ENCODE measurements at regions not wholly inside any gene's neighbourhood (a gene's known extent, or its start where the extent isn't known, plus 50 kb on each side); places are given as distances from the start of the nearest gene placed in this dataset.

- no peak for DNase-seq (ENCODE audit: low spot score)
- no peak for TF ChIP-seq CTCF (IDR thresholded peaks at IDR 0.05; ENCODE audit: extremely low read depth, missing control alignments)
Measured at GRCh38 chr9:129523943-129524581, 96.8 kb downstream of the C9orf50 start.

GRCh38 chr9:129522351-129522750, 98.5 kb downstream of the C9orf50 start:
- no peak for TF ChIP-seq CTCF (IDR thresholded peaks at IDR 0.05; ENCODE audit: extremely low read depth, missing control alignments)
- DNase-seq (ENCODE audit: low spot score), result no peak

- no peak for TF ChIP-seq CTCF (IDR thresholded peaks at IDR 0.05; ENCODE audit: extremely low read depth, missing control alignments)
Measured at GRCh38 chr9:129520082-129520481, 100.8 kb downstream of the C9orf50 start.

GRCh38 chr9:129518074-129518473, 102.8 kb downstream of the C9orf50 start:
- TF ChIP-seq CTCF (IDR thresholded peaks at IDR 0.05; ENCODE audit: extremely low read depth, missing control alignments), result no peak
- DNase-seq (ENCODE audit: low spot score), result no peak

More at GRCh38 chr9:129520082-129520481, 100.8 kb downstream of the C9orf50 start:
- no peak for DNase-seq (ENCODE audit: low spot score)

- no peak for DNase-seq (ENCODE audit: low spot score)
- no peak for TF ChIP-seq CTCF (IDR thresholded peaks at IDR 0.05; ENCODE audit: extremely low read depth, missing control alignments)
Measured at GRCh38 chr9:129517006-129517405, 103.9 kb downstream of the C9orf50 start.

- no peak for DNase-seq (ENCODE audit: low spot score)
- no peak for TF ChIP-seq CTCF (IDR thresholded peaks at IDR 0.05; ENCODE audit: extremely low read depth, missing control alignments)
Measured at GRCh38 chr9:129514891-129515290, 106.0 kb downstream of the C9orf50 start.

- no peak for DNase-seq (ENCODE audit: low spot score)
- no peak for TF ChIP-seq CTCF (IDR thresholded peaks at IDR 0.05; ENCODE audit: extremely low read depth, missing control alignments)
Measured at GRCh38 chr9:129514497-129514867, 106.4 kb downstream of the C9orf50 start.

All from GM20000 (cell line).